NT2/D1 (cell line): ENCODE measurements at regions not wholly inside any gene's neighbourhood (a gene's known extent, or its start where the extent isn't known, plus 50 kb on each side); places are given as distances from the start of the nearest gene placed in this dataset.
"Not testable (repeated sequence)": the region's sequence is repeated elsewhere in the genome, so short reads cannot be mapped to it uniquely, and the experiment has no call there.

Experiments
- DNase-seq: peaks from one replicate; pipeline ENCODE4 v3.0.0-alpha.2; 2011; ENCODE audit warnings: low read depth, low spot score
- H3K27me3 ChIP-seq: 2 replicates; pipeline ENCODE4 v1.6.0; 2011; ENCODE audit warnings: mild to moderate bottlenecking; ENCODE audit not compliant: insufficient read length, insufficient read depth
- H3K36me3 ChIP-seq: 2 replicates; pipeline ENCODE4 v1.6.1; 2011; ENCODE audit warnings: mild to moderate bottlenecking, low read length, mixed read lengths; ENCODE audit not compliant: insufficient read depth, insufficient read length
- H3K4me1 ChIP-seq: 2 replicates; pipeline ENCODE4 v1.5.1; 2011; ENCODE audit not compliant: insufficient read depth, insufficient read length
- H3K4me3 ChIP-seq: 2 replicates; pipeline ENCODE4 v1.5.1; 2011; ENCODE audit warnings: low read depth; ENCODE audit not compliant: insufficient read length
- H3K9ac ChIP-seq: 2 replicates; pipeline ENCODE4 v1.6.0; 2011; ENCODE audit warnings: low read depth; ENCODE audit not compliant: insufficient read length
- H3K9me3 ChIP-seq: 2 replicates; pipeline ENCODE4 v1.5.1; 2011; ENCODE audit warnings: mild to moderate bottlenecking, low read length; ENCODE audit not compliant: insufficient read depth
- SUZ12 ChIP-seq: IDR thresholded peaks from 2 replicates; pipeline ENCODE4 v1.6.1; 2011; ENCODE audit not compliant: insufficient read length, insufficient read depth; ENCODE audit errors: extremely low read depth
- YY1 ChIP-seq: IDR thresholded peaks from 2 replicates; pipeline ENCODE4 v1.6.1; 2011; ENCODE audit not compliant: insufficient read length, insufficient read depth
- ZNF274 ChIP-seq: IDR thresholded peaks from 2 replicates; pipeline ENCODE4 v1.6.1; 2011; ENCODE audit warnings: mild to moderate bottlenecking, low read depth, low read length

- Histone ChIP-seq H3K4me1 (no peaks in the 10 kb centered on the region), H3K36me3 (no peaks in the 10 kb centered on the region), H3K9me3 (0 out of 2 replicates have a peak, but pooled peaks cover 1% of the 10 kb centered on the region), H3K27me3 (no peaks in the 10 kb centered on the region), H3K4me3 (no peak overlapping the region), H3K9ac (no peak overlapping the region)
- no peak for DNase-seq
- TF ChIP-seq SUZ12 (no peak), YY1 (no peak), ZNF274 (no peak)
Observed at GRCh38 chr1:199085903-199086302, 447.1 kb downstream of the PTPRC start.

DNA sequence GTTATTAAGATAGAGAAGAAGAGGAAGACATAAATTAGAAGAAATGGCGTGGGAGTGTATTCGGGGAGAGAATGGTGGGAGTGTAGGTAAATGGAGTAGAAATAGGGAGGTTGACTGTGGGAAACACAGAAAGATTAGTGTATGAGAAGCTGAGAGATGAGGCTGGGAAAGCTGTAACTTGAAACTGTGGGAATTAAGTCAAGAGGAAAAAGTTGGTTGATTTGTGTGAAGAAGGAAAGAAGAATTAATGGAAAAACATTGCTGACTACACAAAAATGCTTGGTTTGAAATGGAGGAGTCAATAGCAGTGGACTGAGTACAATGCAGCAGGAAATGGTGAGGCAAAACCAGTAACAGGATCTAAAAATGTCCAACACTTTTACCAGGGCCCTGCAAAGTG is 448.3 kb downstream of the PTPRC start:
- no peak overlapping the region for H3K9ac ChIP-seq
- H3K9me3 ChIP-seq: peaks cover 6% of the 10 kb centered on the region; the same call in 1 of the 2 replicates
- no peak for DNase-seq
- no peaks in the 10 kb centered on the region for H3K4me1 ChIP-seq
- no peaks in the 10 kb centered on the region for H3K36me3 ChIP-seq
- no peak for TF ChIP-seq SUZ12
- no peak for TF ChIP-seq YY1
- TF ChIP-seq ZNF274: no peak
- H3K4me3 ChIP-seq: no peak overlapping the region
- H3K27me3 ChIP-seq: no peaks in the 10 kb centered on the region

DNA sequence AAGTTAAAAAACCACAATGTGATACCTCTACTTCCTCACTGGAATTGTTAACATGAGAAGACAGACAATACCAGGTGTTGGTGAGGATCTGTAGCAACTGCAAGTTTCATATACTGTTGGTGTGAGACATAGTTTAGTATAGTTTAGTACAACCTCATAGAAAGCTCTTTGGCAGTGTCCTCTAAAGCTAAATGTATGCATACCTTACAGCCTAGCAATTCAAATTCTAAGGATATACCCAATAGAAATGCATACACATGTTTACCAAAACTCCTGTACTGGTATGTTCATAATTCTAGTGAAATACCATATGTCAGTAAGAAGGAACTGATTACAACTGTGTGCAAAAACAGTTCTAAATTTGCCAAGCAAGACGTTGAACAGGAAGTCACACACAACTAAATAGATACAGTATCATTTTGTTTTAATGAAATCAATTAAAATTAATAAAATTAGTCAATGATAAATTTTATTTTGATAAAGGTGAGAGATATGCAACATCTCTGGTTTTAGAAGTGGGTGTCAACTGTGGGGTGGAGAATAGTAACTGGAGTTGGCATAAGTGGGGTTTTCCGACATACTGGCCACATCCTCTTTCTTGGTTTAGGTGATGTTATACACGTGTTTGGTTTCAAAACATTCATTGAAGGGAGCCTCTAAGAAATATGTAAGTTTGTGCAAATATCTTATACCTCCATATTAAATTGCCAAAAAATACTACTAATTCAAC is 450.7 kb downstream of the PTPRC start:
- no peaks in the 10 kb centered on the region for H3K27me3 ChIP-seq
- TF ChIP-seq SUZ12 (no peak), ZNF274 (no peak), YY1 (no peak)
- H3K9ac ChIP-seq: no peak overlapping the region
- no peak overlapping the region for H3K4me3 ChIP-seq
- H3K36me3 ChIP-seq: no peaks in the 10 kb centered on the region
- H3K9me3 ChIP-seq: peaks cover 6% of the 10 kb centered on the region; the same call in 1 of the 2 replicates
- no peak for DNase-seq
- no peaks in the 10 kb centered on the region for H3K4me1 ChIP-seq

GRCh38 chr1:199095628-199096027 is 456.8 kb downstream of the PTPRC start:
- not testable (repeated sequence) for H3K4me3 ChIP-seq, DNase-seq, H3K9ac ChIP-seq

DNA sequence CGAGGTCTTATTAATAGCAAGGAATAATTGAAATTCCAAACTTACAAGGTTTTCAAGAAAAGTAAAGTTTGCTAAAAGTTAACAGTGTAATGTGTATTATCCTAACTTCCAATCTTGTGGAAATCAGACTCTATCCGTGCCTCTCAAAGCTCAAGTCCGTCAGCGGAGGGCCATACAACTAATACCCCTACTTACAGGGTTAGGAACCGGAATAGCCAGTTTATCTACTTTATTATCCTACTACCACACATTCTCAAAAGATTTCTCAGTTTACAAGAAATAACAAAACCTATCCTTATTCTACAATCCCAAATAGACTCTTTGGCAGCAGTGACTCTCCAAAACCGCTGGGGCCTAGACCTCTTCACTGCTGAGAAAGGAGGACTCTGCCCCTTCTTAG is 457.8 kb downstream of the PTPRC start:
- no peak for DNase-seq
- Histone ChIP-seq H3K4me1 (no peaks in the 10 kb centered on the region), H3K4me3 (no peak overlapping the region), H3K36me3 (no peaks in the 10 kb centered on the region), H3K9ac (no peak overlapping the region), H3K9me3 (peaks cover 10% of the 10 kb centered on the region; the same call in 1 of the 2 replicates), H3K27me3 (no peaks in the 10 kb centered on the region)
- TF ChIP-seq SUZ12: no peak
- no peak for TF ChIP-seq YY1
- TF ChIP-seq ZNF274: no peak

More at GRCh38 chr1:199095628-199096027, 456.8 kb downstream of the PTPRC start:
- H3K36me3 ChIP-seq, H3K4me1 ChIP-seq, H3K27me3 ChIP-seq: not testable (repeated sequence)
- H3K9me3 ChIP-seq: peaks cover 15% of the 10 kb centered on the region; the same call in 1 of the 2 replicates

DNA sequence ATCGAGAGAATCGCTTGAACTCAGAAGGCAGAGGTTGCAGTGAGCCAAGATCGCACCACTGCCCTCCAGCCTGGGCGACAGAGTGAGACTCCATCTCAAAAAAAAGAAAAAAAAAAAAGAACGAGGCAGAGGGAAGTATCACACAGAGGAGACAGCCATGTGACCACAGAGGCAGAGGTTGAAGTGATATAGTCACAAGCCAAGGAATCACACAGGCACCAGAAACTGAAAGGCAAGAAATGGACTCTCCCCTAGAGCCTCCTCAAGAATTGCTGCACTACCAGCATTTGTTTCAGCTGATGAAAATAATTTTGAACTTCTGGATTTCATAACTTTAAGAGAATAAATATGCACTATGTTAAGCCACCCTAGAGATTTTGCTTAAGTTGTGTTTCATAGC is 459.6 kb downstream of the PTPRC start:
- Histone ChIP-seq H3K9ac (no peak overlapping the region), H3K27me3 (no peaks in the 10 kb centered on the region), H3K36me3 (no peaks in the 10 kb centered on the region), H3K4me1 (no peaks in the 10 kb centered on the region), H3K4me3 (no peak overlapping the region), H3K9me3 (peaks cover 10% of the 10 kb centered on the region; the same call in 1 of the 2 replicates)
- DNase-seq: no peak
- TF ChIP-seq SUZ12 (no peak), YY1 (no peak), ZNF274 (no peak)

- no peaks in the 10 kb centered on the region for H3K4me1 ChIP-seq
- no peak overlapping the region for H3K9ac ChIP-seq
- no peak for DNase-seq
- no peaks in the 10 kb centered on the region for H3K36me3 ChIP-seq
- no peaks in the 10 kb centered on the region for H3K27me3 ChIP-seq
- H3K9me3 ChIP-seq: peaks cover 10% of the 10 kb centered on the region; the same call in 1 of the 2 replicates
- H3K4me3 ChIP-seq: no peak overlapping the region
- no peak for TF ChIP-seq SUZ12
- no peak for TF ChIP-seq ZNF274
Observed at GRCh38 chr1:199101139-199101538, 462.3 kb downstream of the PTPRC start.
